ENCODE measurements at regions not wholly inside any gene's neighbourhood (a gene's known extent, or its start where the extent isn't known, plus 50 kb on each side); places are given as distances from the start of the nearest gene placed in this dataset.

DNA sequence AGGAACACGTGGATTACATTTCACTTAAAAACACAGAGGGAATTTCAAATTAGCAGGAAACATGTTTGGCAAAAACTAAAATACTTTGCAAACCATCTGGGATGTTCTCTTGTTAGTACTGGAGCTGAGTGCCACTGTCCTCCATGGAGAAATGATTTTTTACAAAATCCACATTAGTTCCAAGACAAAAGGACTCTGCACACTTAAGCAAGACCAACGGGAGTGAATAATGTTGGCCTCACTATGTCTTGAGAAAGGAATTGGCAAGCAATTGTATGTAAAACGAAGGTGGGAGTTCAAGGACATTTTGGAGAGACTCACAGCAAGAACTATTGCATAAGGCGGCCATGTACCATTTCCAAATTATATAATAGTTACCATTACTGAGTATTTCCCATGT lies 547.5 kb downstream of the EBF1 start:
- no peak for TF ChIP-seq EZH2phosphoT487 (conservative IDR thresholded peaks at IDR 0.05; ENCODE audit: low read length)
- TF ChIP-seq, protein P1, sequence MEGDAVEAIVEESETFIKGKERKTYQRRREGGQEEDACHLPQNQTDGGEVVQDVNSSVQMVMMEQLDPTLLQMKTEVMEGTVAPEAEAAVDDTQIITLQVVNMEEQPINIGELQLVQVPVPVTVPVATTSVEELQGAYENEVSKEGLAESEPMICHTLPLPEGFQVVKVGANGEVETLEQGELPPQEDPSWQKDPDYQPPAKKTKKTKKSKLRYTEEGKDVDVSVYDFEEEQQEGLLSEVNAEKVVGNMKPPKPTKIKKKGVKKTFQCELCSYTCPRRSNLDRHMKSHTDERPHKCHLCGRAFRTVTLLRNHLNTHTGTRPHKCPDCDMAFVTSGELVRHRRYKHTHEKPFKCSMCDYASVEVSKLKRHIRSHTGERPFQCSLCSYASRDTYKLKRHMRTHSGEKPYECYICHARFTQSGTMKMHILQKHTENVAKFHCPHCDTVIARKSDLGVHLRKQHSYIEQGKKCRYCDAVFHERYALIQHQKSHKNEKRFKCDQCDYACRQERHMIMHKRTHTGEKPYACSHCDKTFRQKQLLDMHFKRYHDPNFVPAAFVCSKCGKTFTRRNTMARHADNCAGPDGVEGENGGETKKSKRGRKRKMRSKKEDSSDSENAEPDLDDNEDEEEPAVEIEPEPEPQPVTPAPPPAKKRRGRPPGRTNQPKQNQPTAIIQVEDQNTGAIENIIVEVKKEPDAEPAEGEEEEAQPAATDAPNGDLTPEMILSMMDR (IDR thresholded peaks at IDR 0.05; ENCODE audit: insufficient read depth, low read length, poor library complexity, severe bottlenecking), result no peak

Data from SU-DHL-6 (cell line).